ENCODE measurements at regions not wholly inside any gene's neighbourhood (a gene's known extent, or its start where the extent isn't known, plus 50 kb on each side); places are given as distances from the start of the nearest gene placed in this dataset.

DNA sequence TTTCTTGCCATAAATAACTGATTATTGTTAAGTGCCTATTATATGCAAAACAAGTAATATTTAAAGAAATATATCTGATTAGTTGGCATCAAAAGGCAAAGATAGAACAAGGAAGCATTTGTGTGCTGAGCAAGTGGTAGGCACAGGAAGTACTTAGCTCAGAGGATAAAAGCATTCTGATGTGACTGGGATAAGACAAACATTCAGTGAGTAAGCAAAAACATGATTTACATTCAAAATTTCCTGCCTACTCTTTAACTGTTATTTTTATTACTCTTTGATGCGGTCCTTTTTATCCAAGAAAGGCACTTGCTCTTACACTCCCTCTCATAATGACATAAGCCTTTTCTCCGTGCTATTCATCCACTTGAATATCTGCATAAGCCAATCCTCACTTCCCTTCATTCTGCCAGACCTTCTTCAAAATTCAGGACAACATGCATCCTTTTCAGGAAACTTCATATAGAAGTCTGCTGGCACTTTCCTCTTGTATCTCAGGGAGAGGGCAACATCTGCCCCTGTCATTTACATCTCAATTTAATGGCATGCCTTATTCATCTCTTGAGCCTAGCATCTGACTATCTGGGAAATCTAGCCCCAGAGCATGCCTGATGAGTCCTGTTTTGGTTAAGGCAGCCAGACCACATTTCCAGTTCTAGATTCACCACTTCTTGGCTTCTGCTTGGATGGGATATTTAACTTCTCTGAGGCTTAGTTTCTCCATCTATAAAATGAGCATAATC is 478.2 kb upstream of the ROBO2 start:
- Histone ChIP-seq H3K4me3 (no peak overlapping the region), H3K9me3 (no peaks in the 10 kb centered on the region), H3K27me3 (no peaks in the 10 kb centered on the region), H3K36me3 (no peaks in the 10 kb centered on the region), H3K27ac (no peak overlapping the region), H3K4me1 (ENCODE audit: insufficient read depth) (no peaks in the 10 kb centered on the region)
- TF ChIP-seq, protein P1, sequence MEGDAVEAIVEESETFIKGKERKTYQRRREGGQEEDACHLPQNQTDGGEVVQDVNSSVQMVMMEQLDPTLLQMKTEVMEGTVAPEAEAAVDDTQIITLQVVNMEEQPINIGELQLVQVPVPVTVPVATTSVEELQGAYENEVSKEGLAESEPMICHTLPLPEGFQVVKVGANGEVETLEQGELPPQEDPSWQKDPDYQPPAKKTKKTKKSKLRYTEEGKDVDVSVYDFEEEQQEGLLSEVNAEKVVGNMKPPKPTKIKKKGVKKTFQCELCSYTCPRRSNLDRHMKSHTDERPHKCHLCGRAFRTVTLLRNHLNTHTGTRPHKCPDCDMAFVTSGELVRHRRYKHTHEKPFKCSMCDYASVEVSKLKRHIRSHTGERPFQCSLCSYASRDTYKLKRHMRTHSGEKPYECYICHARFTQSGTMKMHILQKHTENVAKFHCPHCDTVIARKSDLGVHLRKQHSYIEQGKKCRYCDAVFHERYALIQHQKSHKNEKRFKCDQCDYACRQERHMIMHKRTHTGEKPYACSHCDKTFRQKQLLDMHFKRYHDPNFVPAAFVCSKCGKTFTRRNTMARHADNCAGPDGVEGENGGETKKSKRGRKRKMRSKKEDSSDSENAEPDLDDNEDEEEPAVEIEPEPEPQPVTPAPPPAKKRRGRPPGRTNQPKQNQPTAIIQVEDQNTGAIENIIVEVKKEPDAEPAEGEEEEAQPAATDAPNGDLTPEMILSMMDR (IDR thresholded peaks at IDR 0.05): no peak
- TF ChIP-seq POLR2A (IDR thresholded peaks at IDR 0.05): no peak
- TF ChIP-seq EP300 (IDR thresholded peaks at IDR 0.05): no peak
- no peak for DNase-seq
- intact Hi-C loops (cut with DNase I): no loop called here
- WGBS, 3 donors: 5 to 8% (median 5%) methylated on average over 2 of the region's 2 CpGs

DNA sequence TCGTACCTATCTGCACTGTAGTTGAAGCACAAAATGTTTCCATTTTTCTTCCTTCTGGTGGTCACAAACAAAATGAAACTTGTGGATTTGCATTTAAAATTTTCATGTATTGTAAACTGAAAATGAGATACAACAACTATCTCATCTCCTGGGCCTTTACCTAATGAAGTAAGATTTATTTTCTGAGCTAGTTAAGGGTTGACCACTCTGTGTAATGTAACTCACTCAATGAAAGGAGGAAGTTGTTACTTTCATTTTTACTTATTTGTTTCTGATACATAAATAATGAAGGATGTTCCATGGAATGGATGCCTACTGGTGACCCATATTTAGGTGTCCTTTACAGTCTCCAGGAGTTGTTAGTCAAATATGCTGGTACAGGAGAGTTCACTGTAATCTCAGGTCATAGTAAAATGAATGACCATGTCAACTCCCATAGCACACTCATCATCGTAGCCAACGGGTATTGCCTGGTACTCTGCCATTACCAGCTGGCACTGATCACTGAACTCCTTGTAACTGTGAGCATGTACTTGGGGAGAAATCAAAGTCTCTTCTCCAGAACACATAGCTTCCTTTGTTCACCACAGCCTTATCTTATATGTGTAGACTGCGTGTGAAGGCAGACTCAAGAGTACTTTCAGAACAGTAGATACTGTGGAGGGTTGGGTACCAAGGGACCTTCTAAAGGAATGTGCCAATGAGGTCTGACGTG is 474.2 kb upstream of the ROBO2 start:
- intact Hi-C loops (cut with DNase I): no loop called here
- Histone ChIP-seq H3K36me3 (no peaks in the 10 kb centered on the region), H3K9me3 (no peaks in the 10 kb centered on the region), H3K27ac (no peak overlapping the region), H3K27me3 (no peaks in the 10 kb centered on the region), H3K4me3 (no peak overlapping the region), H3K4me1 (ENCODE audit: insufficient read depth) (no peaks in the 10 kb centered on the region)
- 76 to 89% (median 81%) methylated on average over 5 of the region's 5 CpGs for WGBS, 3 donors
- DNase-seq: no peak
- TF ChIP-seq, protein P1 (IDR thresholded peaks at IDR 0.05): no peak
- TF ChIP-seq POLR2A (IDR thresholded peaks at IDR 0.05) (no peak), EP300 (IDR thresholded peaks at IDR 0.05) (no peak)

DNA sequence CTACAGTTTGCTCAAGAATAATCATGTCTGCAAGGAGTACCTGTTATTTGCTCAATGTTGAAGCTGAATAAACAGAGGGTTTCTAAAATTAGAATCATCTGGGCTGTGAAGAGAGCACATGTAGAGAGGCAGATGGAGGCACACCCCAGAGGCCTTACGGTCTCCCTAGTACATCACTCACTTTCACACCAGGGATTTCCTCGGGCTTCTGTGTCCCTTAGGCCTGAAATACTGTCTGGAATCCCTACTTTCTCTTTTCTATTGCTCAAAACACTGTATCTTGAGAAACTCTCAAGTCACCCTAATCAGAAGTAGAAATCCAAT is 473.7 kb upstream of the ROBO2 start:
- intact Hi-C loops (cut with DNase I): no loop called here
- no peaks in the 10 kb centered on the region for H3K4me1 ChIP-seq (ENCODE audit: insufficient read depth)
- no peak overlapping the region for H3K27ac ChIP-seq
- no peak overlapping the region for H3K4me3 ChIP-seq
- H3K9me3 ChIP-seq: no peaks in the 10 kb centered on the region
- H3K36me3 ChIP-seq: no peaks in the 10 kb centered on the region
- TF ChIP-seq POLR2A (IDR thresholded peaks at IDR 0.05): no peak
- TF ChIP-seq, protein P1 (IDR thresholded peaks at IDR 0.05): no peak
- no peak for TF ChIP-seq EP300 (IDR thresholded peaks at IDR 0.05)
- H3K27me3 ChIP-seq: no peaks in the 10 kb centered on the region
- 85 to 89% (median 85%) methylated on average over 2 of the region's 2 CpGs for WGBS, 3 donors
- no peak for DNase-seq

DNA sequence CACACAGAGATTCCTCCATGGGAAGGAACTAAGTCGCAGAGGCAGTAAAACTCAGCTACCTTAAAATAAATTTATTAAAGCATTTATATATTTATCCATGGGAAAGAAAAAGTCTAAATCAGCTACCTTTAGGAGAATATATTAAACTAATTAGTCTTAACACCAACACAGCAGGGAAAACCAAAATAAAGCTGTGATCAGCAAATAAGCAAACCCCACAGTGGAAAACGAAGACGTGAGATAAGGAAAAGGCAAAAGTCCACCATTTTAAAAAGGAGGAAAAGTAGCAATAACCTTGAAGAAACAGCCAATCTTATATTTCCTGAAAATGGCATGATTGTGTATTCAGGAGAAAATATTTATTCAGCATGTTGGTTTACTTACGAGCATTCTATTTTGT is 473.0 kb upstream of the ROBO2 start:
- Histone ChIP-seq H3K4me3 (no peak overlapping the region), H3K27ac (no peak overlapping the region), H3K4me1 (ENCODE audit: insufficient read depth) (no peaks in the 10 kb centered on the region), H3K27me3 (no peaks in the 10 kb centered on the region), H3K9me3 (no peaks in the 10 kb centered on the region), H3K36me3 (no peaks in the 10 kb centered on the region)
- intact Hi-C loops (cut with DNase I): no loop called here
- DNase-seq: no peak
- TF ChIP-seq, protein P1 (IDR thresholded peaks at IDR 0.05): no peak
- TF ChIP-seq POLR2A (IDR thresholded peaks at IDR 0.05): no peak
- no peak for TF ChIP-seq EP300 (IDR thresholded peaks at IDR 0.05)
- 47 to 73% (median 61%) methylated on average over 4 of the region's 4 CpGs for WGBS, 3 donors

Measured in ovary (tissue), 7 donors.